GM12891 (cell line): ENCODE measurements at regions not wholly inside any gene's neighbourhood (a gene's known extent, or its start where the extent isn't known, plus 50 kb on each side); places are given as distances from the start of the nearest gene placed in this dataset.

ENCODE experiments used
- PAX5 ChIP-seq: IDR thresholded peaks from 2 replicates; pipeline ENCODE4 v1.6.1; 2011; ENCODE audit warnings: low read length, moderate library complexity, mild to moderate bottlenecking; ENCODE audit not compliant: insufficient read depth, severe bottlenecking
- POLR2A ChIP-seq: IDR thresholded peaks from 2 replicates; pipeline ENCODE4 v1.6.1; 2011; ENCODE audit warnings: low read depth, low read length, control low read depth
- POLR2AphosphoS5 ChIP-seq: IDR thresholded peaks from 2 replicates; pipeline ENCODE4 v1.6.1; 2011; ENCODE audit warnings: low read depth, low read length, control low read depth
- POU2F2 ChIP-seq: IDR thresholded peaks from 2 replicates; pipeline ENCODE4 v1.6.1; 2011; ENCODE audit warnings: low read depth, mild to moderate bottlenecking, control low read depth, low read length, moderate library complexity
- SPI1 ChIP-seq: IDR thresholded peaks from 2 replicates; pipeline ENCODE4 v1.6.1; 2011; ENCODE audit warnings: low read depth, low read length, control low read depth
- TAF1 ChIP-seq: IDR thresholded peaks from 2 replicates; pipeline ENCODE4 v1.6.1; 2011; ENCODE audit warnings: low read depth, low read length, control low read depth

GRCh38 chr16:35909351-35909954 lies 2450.0 kb downstream of the TP53TG3F start:
- TF ChIP-seq SPI1 (no peak), POLR2A (no peak), POLR2AphosphoS5 (no peak), TAF1 (no peak), POU2F2 (no peak), PAX5 (no peak)
